HG02884 (cell line): ENCODE measurements at regions not wholly inside any gene's neighbourhood (a gene's known extent, or its start where the extent isn't known, plus 50 kb on each side); places are given as distances from the start of the nearest gene placed in this dataset.
"Not testable (repeated sequence)": the region's sequence is repeated elsewhere in the genome, so short reads cannot be mapped to it uniquely, and the experiment has no call there.

Experiments
- ATAC-seq: cut with Tn5 transposase; IDR thresholded peaks from one replicate; pipeline ENCODE4 v1.9.1; 2021; ENCODE audit warnings: mild to moderate bottlenecking, moderate library complexity; ENCODE audit not compliant: unreplicated experiment

GRCh38 chr13:88188986-88189385 lies 517.8 kb downstream of the SLITRK5 start:
- no peak for ATAC-seq

GRCh38 chr13:88189728-88190127 lies 518.6 kb downstream of the SLITRK5 start:
- no peak for ATAC-seq

GRCh38 chr13:88196106-88196505 lies 524.9 kb downstream of the SLITRK5 start:
- ATAC-seq: no peak

GRCh38 chr13:88217372-88217771 lies 546.2 kb downstream of the SLITRK5 start:
- ATAC-seq: no peak

GRCh38 chr13:88217883-88218282 lies 546.7 kb downstream of the SLITRK5 start:
- no peak for ATAC-seq

- no peak for ATAC-seq
Measured at GRCh38 chr13:88223958-88224357, 552.8 kb downstream of the SLITRK5 start.

GRCh38 chr13:88235441-88235840 lies 564.3 kb downstream of the SLITRK5 start:
- ATAC-seq: no peak

GRCh38 chr13:88246239-88246638 lies 575.1 kb downstream of the SLITRK5 start:
- no peak for ATAC-seq

- no peak for ATAC-seq
Measured at GRCh38 chr13:88248393-88248792, 577.2 kb downstream of the SLITRK5 start.

- ATAC-seq: no peak
Measured at GRCh38 chr13:88257706-88258105, 586.5 kb downstream of the SLITRK5 start.

GRCh38 chr13:88263808-88264207 lies 592.6 kb downstream of the SLITRK5 start:
- ATAC-seq: no peak

GRCh38 chr13:88281841-88282240 lies 610.7 kb downstream of the SLITRK5 start:
- no peak for ATAC-seq

GRCh38 chr13:88285329-88285728 lies 614.2 kb downstream of the SLITRK5 start:
- ATAC-seq: no peak

- ATAC-seq: no peak
Measured at GRCh38 chr13:88288326-88288725, 617.2 kb downstream of the SLITRK5 start.

GRCh38 chr13:88291731-88292130 lies 620.6 kb downstream of the SLITRK5 start:
- ATAC-seq: not testable (repeated sequence)

GRCh38 chr13:88294368-88294767 lies 623.2 kb downstream of the SLITRK5 start:
- ATAC-seq: no peak

- ATAC-seq: no peak
Measured at GRCh38 chr13:88303157-88303556, 632.0 kb downstream of the SLITRK5 start.

GRCh38 chr13:88303605-88304004 lies 632.4 kb downstream of the SLITRK5 start:
- ATAC-seq: no peak

- ATAC-seq: no peak
Measured at GRCh38 chr13:88314496-88314895, 643.3 kb downstream of the SLITRK5 start.

GRCh38 chr13:88329066-88329465 lies 657.9 kb downstream of the SLITRK5 start:
- ATAC-seq: no peak

- ATAC-seq: no peak
Measured at GRCh38 chr13:88339271-88339741, 668.1 kb downstream of the SLITRK5 start.

GRCh38 chr13:88345171-88345847 lies 674.1 kb downstream of the SLITRK5 start:
- ATAC-seq: no peak

GRCh38 chr13:88360761-88361160 lies 689.6 kb downstream of the SLITRK5 start:
- ATAC-seq: no peak
